Liver (tissue), 3 donors: ENCODE measurements at regions not wholly inside any gene's neighbourhood (a gene's known extent, or its start where the extent isn't known, plus 50 kb on each side); places are given as distances from the start of the nearest gene placed in this dataset.

Source experiments
- ATF3 ChIP-seq: IDR thresholded peaks from 2 replicates; pipeline ENCODE4 v1.6.1; 2016; ENCODE audit warnings: antibody characterized with exemption
- CTCF ChIP-seq: fragments of 150-350 bp; IDR thresholded peaks from 2 replicates; pipeline ENCODE4 v1.5.1; 2017; ENCODE audit warnings: improper control_type of control experiment, low read depth, low read length; ENCODE audit not compliant: missing input control
- FOXA1 ChIP-seq: IDR thresholded peaks from 2 replicates; pipeline ENCODE4 v1.6.1; 2016; ENCODE audit warnings: antibody characterized with exemption
- GABPA ChIP-seq, 2 donors: IDR thresholded peaks in 1 of 2; conservative IDR thresholded peaks in 1 of 2; 2 replicates each; pipeline ENCODE4 v1.6.1; 2016; ENCODE audit warnings: antibody characterized with exemption in 2 of 2, mild to moderate bottlenecking in 1 of 2, moderate library complexity in 1 of 2
- HNF4A ChIP-seq, 2 donors: conservative IDR thresholded peaks; 2 replicates each; pipeline ENCODE4 v1.6.1; 2016; ENCODE audit warnings: antibody characterized with exemption in 2 of 2, mild to moderate bottlenecking in 2 of 2
- HNF4G ChIP-seq: IDR thresholded peaks from 2 replicates; pipeline ENCODE4 v1.6.1; 2016; ENCODE audit warnings: antibody characterized with exemption
- MAX ChIP-seq: IDR thresholded peaks from 2 replicates; pipeline ENCODE4 v1.6.1; 2016; ENCODE audit warnings: antibody characterized with exemption
- RAD21 ChIP-seq, 2 donors: IDR thresholded peaks; 2 replicates each; pipeline ENCODE4 v1.6.1; 2016; ENCODE audit warnings: antibody characterized with exemption in 2 of 2, mild to moderate bottlenecking in 2 of 2
- REST ChIP-seq: IDR thresholded peaks from 2 replicates; pipeline ENCODE4 v1.6.1; 2016; ENCODE audit warnings: antibody characterized with exemption, mild to moderate bottlenecking
- RXRA ChIP-seq, 2 donors: IDR thresholded peaks; 2 replicates each; pipeline ENCODE4 v1.6.1; 2017 to 2018; ENCODE audit warnings: antibody characterized with exemption in 2 of 2, mild to moderate bottlenecking in 1 of 2
- TAF1 ChIP-seq: conservative IDR thresholded peaks from 2 replicates; pipeline ENCODE4 v1.6.1; 2016; ENCODE audit warnings: antibody characterized with exemption, mild to moderate bottlenecking
- YY1 ChIP-seq: IDR thresholded peaks from 2 replicates; pipeline ENCODE4 v1.6.1; 2016; ENCODE audit warnings: antibody characterized with exemption, mild to moderate bottlenecking
- donor health status: healthy.
- donor health status: healthy.

- TF ChIP-seq CTCF (no peak), FOXA1 (no peak), RXRA (IDR thresholded peaks at IDR 0.05) (no peak), REST (no peak), RAD21 (IDR thresholded peaks at IDR 0.05) (no peak), TAF1 (no peak), ATF3 (no peak), GABPA (IDR thresholded peaks at IDR 0.05 in 1 of 2, conservative IDR thresholded peaks at IDR 0.05 in 1 of 2) (no peak), HNF4G (no peak), YY1 (no peak), MAX (no peak), HNF4A (conservative IDR thresholded peaks at IDR 0.05) (no peak)
These were observed 96.0 kb upstream of the GSE1 start for GRCh38 chr16:85517154-85517553.
